Activated CD4-positive, alpha-beta T cell treated with anti-CD3 and anti-CD28 coated beads, Interleukin-2, amount 50 U/mL, for 24 hours (primary cell): ENCODE measurements at regions not wholly inside any gene's neighbourhood (a gene's known extent, or its start where the extent isn't known, plus 50 kb on each side); places are given as distances from the start of the nearest gene placed in this dataset.
"Not testable (repeated sequence)": the region's sequence is repeated elsewhere in the genome, so short reads cannot be mapped to it uniquely, and the experiment has no call there.

Experiments
- DNase-seq, 2 donors: peaks; one replicate each; pipeline ENCODE4 v3.0.0-alpha.2; 2020; ENCODE audit warnings: low read depth in 1 of 2, low spot score in 1 of 2

- not testable (repeated sequence) for DNase-seq
Observed at GRCh38 chr3:178207627-178208026, 328.6 kb upstream of the KCNMB2 start.

- not testable (repeated sequence) for DNase-seq
Observed at GRCh38 chr3:178209116-178209515, 327.1 kb upstream of the KCNMB2 start.

GRCh38 chr3:178209618-178210017 is 326.6 kb upstream of the KCNMB2 start:
- DNase-seq, result not testable (repeated sequence)

GRCh38 chr3:178211086-178211485 is 325.1 kb upstream of the KCNMB2 start:
- not testable (repeated sequence) for DNase-seq

GRCh38 chr3:178217479-178217878 is 318.8 kb upstream of the KCNMB2 start:
- no peak for DNase-seq

- no peak for DNase-seq
Observed at GRCh38 chr3:178218231-178218630, 318.0 kb upstream of the KCNMB2 start.

- DNase-seq, result not testable (repeated sequence)
Observed at GRCh38 chr3:178219661-178220060, 316.6 kb upstream of the KCNMB2 start.

GRCh38 chr3:178223876-178224275 is 312.4 kb upstream of the KCNMB2 start:
- DNase-seq, result no peak

- no peak for DNase-seq
Observed at GRCh38 chr3:178226094-178226493, 310.1 kb upstream of the KCNMB2 start.

- DNase-seq, result no peak
Observed at GRCh38 chr3:178231645-178232044, 304.6 kb upstream of the KCNMB2 start.

GRCh38 chr3:178233371-178234071 is 302.7 kb upstream of the KCNMB2 start:
- DNase-seq, result no peak

- no peak for DNase-seq
Observed at GRCh38 chr3:178236555-178237277, 299.5 kb upstream of the KCNMB2 start.

- no peak for DNase-seq
Observed at GRCh38 chr3:178238179-178238578, 298.1 kb upstream of the KCNMB2 start.

GRCh38 chr3:178244733-178245709 is 291.2 kb upstream of the KCNMB2 start:
- DNase-seq, result no peak

GRCh38 chr3:178246004-178246403 is 290.2 kb upstream of the KCNMB2 start:
- DNase-seq, result no peak

- DNase-seq, result no peak
Observed at GRCh38 chr3:178255315-178255714, 280.9 kb upstream of the KCNMB2 start.

- DNase-seq, result no peak
Observed at GRCh38 chr3:178257491-178257890, 278.7 kb upstream of the KCNMB2 start.

GRCh38 chr3:178258121-178258520 is 278.1 kb upstream of the KCNMB2 start:
- DNase-seq, result no peak

GRCh38 chr3:178259703-178260102 is 276.5 kb upstream of the KCNMB2 start:
- DNase-seq, result no peak

- no peak for DNase-seq
Observed at GRCh38 chr3:178260887-178261565, 275.2 kb upstream of the KCNMB2 start.
